Mammary epithelial cell (primary cell): ENCODE measurements at regions not wholly inside any gene's neighbourhood (a gene's known extent, or its start where the extent isn't known, plus 50 kb on each side); places are given as distances from the start of the nearest gene placed in this dataset.

ENCODE experiments used
- EZH2 ChIP-seq: IDR thresholded peaks from 2 replicates; pipeline ENCODE4 v1.6.1; 2012; ENCODE audit warnings: low read length, inconsistent platforms, borderline replicate concordance
- TF ChIP-seq, protein P1 (sequence below), 2 donors: IDR thresholded peaks in 1 of 2; conservative IDR thresholded peaks in 1 of 2; 2 replicates each; pipeline ENCODE4 v1.5.1; 2011 to 2012; ENCODE audit warnings: inconsistent platforms in 2 of 2, low read length in 2 of 2, mild to moderate bottlenecking in 2 of 2, control low read depth in 1 of 2, low read depth in 1 of 2; ENCODE audit not compliant: insufficient read depth in 1 of 2; ENCODE audit errors: extremely low read depth in 1 of 2

DNA sequence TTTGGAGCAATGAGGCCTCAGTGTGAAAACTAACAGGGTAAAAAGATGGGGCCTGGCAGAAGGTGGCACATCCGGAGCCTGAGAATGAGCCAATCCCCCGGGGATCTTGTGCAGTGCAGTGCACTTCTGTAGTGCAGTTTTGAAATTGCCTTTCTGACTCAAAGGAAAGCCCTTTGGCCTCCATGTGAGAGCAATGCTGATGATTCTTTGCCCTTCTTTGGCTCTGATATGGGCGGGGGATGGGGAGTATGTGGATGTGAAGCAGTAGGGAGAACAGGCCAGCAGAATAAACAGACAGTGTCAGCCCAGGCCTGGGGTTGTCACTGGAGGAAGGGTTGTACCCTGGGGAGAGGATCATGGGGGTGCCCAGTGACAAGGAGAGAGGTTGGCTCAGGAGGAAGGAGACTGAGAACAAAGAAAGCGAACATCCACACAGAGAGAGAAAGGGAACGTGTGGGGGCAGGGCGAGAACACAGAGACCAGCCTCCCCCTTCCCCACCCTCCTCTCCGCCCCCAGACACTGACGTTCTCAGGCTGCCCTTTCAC, 351.2 kb downstream of the CDC5L start:
- TF ChIP-seq, protein P1, sequence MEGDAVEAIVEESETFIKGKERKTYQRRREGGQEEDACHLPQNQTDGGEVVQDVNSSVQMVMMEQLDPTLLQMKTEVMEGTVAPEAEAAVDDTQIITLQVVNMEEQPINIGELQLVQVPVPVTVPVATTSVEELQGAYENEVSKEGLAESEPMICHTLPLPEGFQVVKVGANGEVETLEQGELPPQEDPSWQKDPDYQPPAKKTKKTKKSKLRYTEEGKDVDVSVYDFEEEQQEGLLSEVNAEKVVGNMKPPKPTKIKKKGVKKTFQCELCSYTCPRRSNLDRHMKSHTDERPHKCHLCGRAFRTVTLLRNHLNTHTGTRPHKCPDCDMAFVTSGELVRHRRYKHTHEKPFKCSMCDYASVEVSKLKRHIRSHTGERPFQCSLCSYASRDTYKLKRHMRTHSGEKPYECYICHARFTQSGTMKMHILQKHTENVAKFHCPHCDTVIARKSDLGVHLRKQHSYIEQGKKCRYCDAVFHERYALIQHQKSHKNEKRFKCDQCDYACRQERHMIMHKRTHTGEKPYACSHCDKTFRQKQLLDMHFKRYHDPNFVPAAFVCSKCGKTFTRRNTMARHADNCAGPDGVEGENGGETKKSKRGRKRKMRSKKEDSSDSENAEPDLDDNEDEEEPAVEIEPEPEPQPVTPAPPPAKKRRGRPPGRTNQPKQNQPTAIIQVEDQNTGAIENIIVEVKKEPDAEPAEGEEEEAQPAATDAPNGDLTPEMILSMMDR (conservative IDR thresholded peaks at IDR 0.05 in 1 of 2, IDR thresholded peaks at IDR 0.05 in 1 of 2; ENCODE audit: extremely low read depth in 1 of 2, insufficient read depth in 1 of 2, low read depth in 1 of 2, low read length in 2 of 2) = no peak
- TF ChIP-seq EZH2 = no peak
